Fibroblast of lung (primary cell): ENCODE measurements at regions not wholly inside any gene's neighbourhood (a gene's known extent, or its start where the extent isn't known, plus 50 kb on each side); places are given as distances from the start of the nearest gene placed in this dataset.
"Not testable (repeated sequence)": the region's sequence is repeated elsewhere in the genome, so short reads cannot be mapped to it uniquely, and the experiment has no call there.

ENCODE experiments used
- DNase-seq, 2 donors: peaks; one replicate each; pipeline versions ENCODE4 v3.0.0 to v3.0.0-alpha.2; 2010; ENCODE audit warnings: low read depth in 2 of 2
- H2AFZ ChIP-seq: 2 replicates; pipeline ENCODE4 v1.5.1; 2012; ENCODE audit warnings: low read length, control low read depth, inconsistent platforms
- H3K27ac ChIP-seq: 2 replicates; pipeline ENCODE4 v1.5.1; 2011; ENCODE audit warnings: low read length, control low read depth; ENCODE audit not compliant: insufficient read depth
- H3K27me3 ChIP-seq: 2 replicates; pipeline ENCODE4 v1.5.1; 2011; ENCODE audit warnings: mild to moderate bottlenecking, low read length; ENCODE audit not compliant: control insufficient read depth, insufficient read depth
- H3K36me3 ChIP-seq: 2 replicates; pipeline ENCODE4 v1.5.1; 2011; ENCODE audit warnings: low read length; ENCODE audit not compliant: control insufficient read depth, insufficient read depth
- H3K4me1 ChIP-seq: 2 replicates; pipeline ENCODE4 v1.5.1; 2011; ENCODE audit warnings: low read length; ENCODE audit not compliant: control insufficient read depth, insufficient read depth; ENCODE audit errors: extremely low read depth
- H3K4me2 ChIP-seq: 2 replicates; pipeline ENCODE4 v1.5.1; 2011; ENCODE audit warnings: low read length, control low read depth; ENCODE audit not compliant: insufficient read depth; ENCODE audit errors: extremely low read depth
- H3K4me3 ChIP-seq, 4 experiments: fragments of 200-600 bp in 1 of 4; sonication (generic) in 1 of 4; replicated peaks in 1 of 4; 2 replicates each; pipeline ENCODE4 v1.5.1; 2011 to 2016; ENCODE audit warnings: low read length in 4 of 4, low read depth in 3 of 4, mild to moderate bottlenecking in 3 of 4, control low read depth in 2 of 4, inconsistent platforms in 1 of 4, mixed read lengths in 1 of 4; ENCODE audit not compliant: insufficient read depth in 1 of 4; ENCODE audit errors: control extremely low read depth in 1 of 4
- H3K79me2 ChIP-seq: 2 replicates; pipeline ENCODE4 v1.5.1; 2012; ENCODE audit warnings: mild to moderate bottlenecking, low read length, inconsistent platforms; ENCODE audit not compliant: control insufficient read depth, insufficient read depth
- H3K9ac ChIP-seq: 2 replicates; pipeline ENCODE4 v1.5.1; 2011; ENCODE audit warnings: mild to moderate bottlenecking, low read length, control low read depth; ENCODE audit not compliant: insufficient read depth
- H3K9me3 ChIP-seq: 2 replicates; pipeline ENCODE4 v1.5.1; 2012; ENCODE audit warnings: low read depth, low read length; ENCODE audit not compliant: control insufficient read depth, insufficient read depth
- H4K20me1 ChIP-seq: 2 replicates; pipeline ENCODE4 v1.5.1; 2011; ENCODE audit warnings: low read length; ENCODE audit not compliant: control insufficient read depth, insufficient read depth; ENCODE audit errors: extremely low read depth
- CTCF ChIP-seq, 2 donors: IDR thresholded peaks in 1 of 2; conservative IDR thresholded peaks in 1 of 2; 1 replicate in 1 of 2; 2 replicates in 1 of 2; pipeline ENCODE4 v1.5.1; 2011 to 2012; ENCODE audit warnings: low read length in 2 of 2, control low read depth in 1 of 2, inconsistent platforms in 1 of 2, low read depth in 1 of 2, mild to moderate bottlenecking in 1 of 2
- EZH2 ChIP-seq: IDR thresholded peaks from 2 replicates; pipeline ENCODE4 v1.5.1; 2012; ENCODE audit warnings: low read length, control low read depth, mild to moderate bottlenecking; ENCODE audit errors: missing control alignments

DNA sequence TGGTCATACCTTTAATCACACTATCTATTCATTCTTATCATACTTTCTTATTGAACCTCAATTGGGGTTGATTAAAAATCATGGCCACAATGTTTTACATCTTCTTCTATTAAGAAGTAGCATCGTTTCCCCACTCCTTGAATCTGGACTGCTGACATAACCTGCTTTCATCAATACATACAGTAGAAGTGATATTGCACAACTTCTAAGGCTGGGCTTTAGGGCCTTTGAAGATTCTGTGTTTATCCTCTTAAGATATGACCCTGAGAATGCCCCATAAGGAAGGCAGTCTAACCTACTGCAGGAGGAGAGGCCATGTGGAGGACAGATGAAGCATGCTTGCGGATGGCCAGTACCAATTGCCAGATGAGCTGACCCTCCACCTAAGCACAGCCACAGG lies 1142.8 kb upstream of the SEL1L start:
- no peak for TF ChIP-seq EZH2
- TF ChIP-seq CTCF (conservative IDR thresholded peaks at IDR 0.05 in 1 of 2, IDR thresholded peaks at IDR 0.05 in 1 of 2; ENCODE audit: low read depth in 1 of 2, low read length in 2 of 2), result no peak
- Histone ChIP-seq H3K4me1 (no peaks in the 10 kb centered on the region), H3K27me3 (no peaks in the 10 kb centered on the region), H3K4me2 (no peak overlapping the region), H2AFZ (no peak overlapping the region), H3K27ac (no peak overlapping the region), H4K20me1 (no peaks in the 10 kb centered on the region), H3K4me3 (no peak overlapping the region), H3K79me2 (no peaks in the 10 kb centered on the region), H3K9me3 (no peaks in the 10 kb centered on the region), H3K9ac (no peak overlapping the region), H3K36me3 (no peaks in the 10 kb centered on the region)
- DNase-seq, result no peak

DNA sequence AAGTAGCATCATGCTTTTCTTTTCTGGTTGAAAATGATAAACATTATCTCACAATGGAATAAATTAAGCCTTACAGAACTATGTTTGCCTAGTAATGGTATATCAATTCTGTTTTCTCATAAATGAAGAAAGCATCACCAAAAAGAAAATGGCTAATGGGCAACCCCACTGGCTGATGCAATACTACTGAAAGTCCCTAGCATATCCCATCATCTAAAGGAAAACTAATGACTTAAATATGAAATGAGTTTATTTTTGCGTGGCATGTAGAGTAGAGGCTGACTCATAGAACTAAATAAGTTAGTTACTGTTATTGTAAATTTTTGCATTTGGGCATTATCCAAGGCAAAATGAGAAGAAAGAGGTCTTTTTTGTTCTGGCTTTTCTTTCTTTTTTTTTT lies 1156.3 kb upstream of the SEL1L start:
- Histone ChIP-seq H2AFZ (no peak overlapping the region), H4K20me1 (no peaks in the 10 kb centered on the region), H3K79me2 (no peaks in the 10 kb centered on the region), H3K27ac (no peak overlapping the region), H3K4me2 (no peak overlapping the region), H3K4me3 (no peak overlapping the region), H3K9me3 (no peaks in the 10 kb centered on the region), H3K36me3 (no peaks in the 10 kb centered on the region), H3K27me3 (no peaks in the 10 kb centered on the region), H3K4me1 (no peaks in the 10 kb centered on the region), H3K9ac (no peak overlapping the region)
- peak in 1 of 2 donors; percentile 85 for DNase-seq
- TF ChIP-seq CTCF (conservative IDR thresholded peaks at IDR 0.05 in 1 of 2, IDR thresholded peaks at IDR 0.05 in 1 of 2; ENCODE audit: low read depth in 1 of 2, low read length in 2 of 2) (no peak), EZH2 (no peak)

GRCh38 chr14:82691191-82691590 lies 1157.5 kb upstream of the SEL1L start:
- not testable (repeated sequence) for H2AFZ ChIP-seq, H3K79me2 ChIP-seq, H3K36me3 ChIP-seq, H3K9me3 ChIP-seq, H3K4me3 ChIP-seq, H3K4me2 ChIP-seq, H3K9ac ChIP-seq, DNase-seq, H4K20me1 ChIP-seq, H3K27me3 ChIP-seq, H3K4me1 ChIP-seq, H3K27ac ChIP-seq

DNA sequence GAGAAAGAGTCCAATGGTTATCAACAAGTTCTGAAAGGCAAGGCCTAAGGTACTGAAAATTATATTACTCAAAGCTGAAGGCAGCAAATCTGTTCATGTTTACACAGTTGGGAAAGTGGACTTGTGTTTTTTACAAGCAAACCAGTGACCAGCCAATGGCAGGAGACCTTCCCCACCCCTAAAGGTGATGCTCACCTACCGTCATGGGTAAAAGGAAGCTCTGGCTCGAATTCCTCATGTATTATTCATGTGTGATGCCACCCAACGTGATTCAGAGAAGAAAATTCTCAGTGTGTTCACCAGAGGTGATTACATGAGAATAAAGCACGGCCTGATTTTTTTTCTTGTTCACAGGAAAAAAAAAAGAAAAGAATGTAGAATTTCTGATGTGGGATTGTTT lies 1161.2 kb upstream of the SEL1L start:
- H3K4me3 ChIP-seq, result no peak overlapping the region
- no peak overlapping the region for H3K4me2 ChIP-seq
- H3K4me1 ChIP-seq, result no peaks in the 10 kb centered on the region
- TF ChIP-seq EZH2, result no peak
- TF ChIP-seq CTCF (conservative IDR thresholded peaks at IDR 0.05 in 1 of 2, IDR thresholded peaks at IDR 0.05 in 1 of 2; ENCODE audit: low read depth in 1 of 2, low read length in 2 of 2), result no peak
- no peaks in the 10 kb centered on the region for H3K79me2 ChIP-seq
- no peaks in the 10 kb centered on the region for H3K36me3 ChIP-seq
- no peaks in the 10 kb centered on the region for H3K27me3 ChIP-seq
- no peaks in the 10 kb centered on the region for H3K9me3 ChIP-seq
- no peak overlapping the region for H3K9ac ChIP-seq
- H3K27ac ChIP-seq, result no peak overlapping the region
- H4K20me1 ChIP-seq, result no peaks in the 10 kb centered on the region
- H2AFZ ChIP-seq, result no peak overlapping the region
- no peak for DNase-seq
